ENCODE measurements at regions not wholly inside any gene's neighbourhood (a gene's known extent, or its start where the extent isn't known, plus 50 kb on each side); places are given as distances from the start of the nearest gene placed in this dataset.

- TF ChIP-seq CTCF (IDR thresholded peaks at IDR 0.05; ENCODE audit: borderline replicate concordance, extremely low read depth, low read length, poor library complexity, severe bottlenecking) (no peak), EZH2 (IDR thresholded peaks at IDR 0.05; ENCODE audit: borderline replicate concordance, low read depth, low read length, severe bottlenecking) (no peak)
Measured at GRCh38 chr6:130632277-130632676, 194.9 kb upstream of the SMLR1 start.
